ENCODE measurements at regions not wholly inside any gene's neighbourhood (a gene's known extent, or its start where the extent isn't known, plus 50 kb on each side); places are given as distances from the start of the nearest gene placed in this dataset.

- H4K5ac ChIP-seq (ENCODE audit: low read depth, low read length) = no peak overlapping the region
- H3K9me1 ChIP-seq (ENCODE audit: insufficient read depth, low read length) = no peaks in the 10 kb centered on the region
- H3K18ac ChIP-seq (ENCODE audit: low read depth, low read length) = no peak overlapping the region
- no peak overlapping the region for H3K4me3 ChIP-seq (ENCODE audit: insufficient read depth, low read depth, low read length)
- BruUV-seq (replicated peaks) = no TSS peak
- H3K36me3 ChIP-seq (ENCODE audit: control insufficient read depth, insufficient read depth, low read length) = no peaks in the 10 kb centered on the region
- H3K79me1 ChIP-seq (ENCODE audit: low read depth in 1 of 2, low read length in 2 of 2) = no peaks in the 10 kb centered on the region
- no peak overlapping the region for H4K91ac ChIP-seq (ENCODE audit: insufficient read depth, low read depth, low read length)
- peak; percentile 86 for TF ChIP-seq CEBPB (IDR thresholded peaks at IDR 0.05; ENCODE audit: low read depth, low read length)
- no peak for TF ChIP-seq POLR2A (IDR thresholded peaks at IDR 0.05; ENCODE audit: low read depth, low read length)
- TF ChIP-seq FOS (IDR thresholded peaks at IDR 0.05; ENCODE audit: low read depth, low read length) = no peak
- no peak for TF ChIP-seq CTCF (conservative IDR thresholded peaks at IDR 0.05; ENCODE audit: low read depth, low read length)
- TF ChIP-seq ELK1 (IDR thresholded peaks at IDR 0.05; ENCODE audit: borderline replicate concordance, low read depth, low read length) = no peak
- no peak overlapping the region for H3K56ac ChIP-seq (ENCODE audit: extremely low read depth, insufficient read depth, low read length)
- H2BK20ac ChIP-seq (ENCODE audit: low read depth, low read length) = no peak overlapping the region
- H2BK5ac ChIP-seq (ENCODE audit: low read depth, low read length, poor library complexity, severe bottlenecking) = no peak overlapping the region
- no peaks in the 10 kb centered on the region; the same call in 1 of the 2 replicates for H3K9me3 ChIP-seq (ENCODE audit: control insufficient read depth, insufficient read depth, low read length)
- no peak overlapping the region for H3K9ac ChIP-seq (ENCODE audit: low read depth, low read length)
- ChIA-PET POLR2A (ENCODE audit: unreplicated experiment) (interaction anchor here (0.5 kb wide), 1 partner anchor 13 kb away, joined by 4 read pairs; no protein-coding TSS in a partner anchor), CTCF (no interaction called here)
- no peak overlapping the region for H3K4ac ChIP-seq (ENCODE audit: low read depth, low read length)
- no peaks in the 10 kb centered on the region for H3K4me1 ChIP-seq (ENCODE audit: control insufficient read depth, insufficient read depth, low read length)
- H4K20me1 ChIP-seq (ENCODE audit: insufficient read depth, low read length) = no peaks in the 10 kb centered on the region
- no peak overlapping the region for H2BK120ac ChIP-seq (ENCODE audit: low read depth, low read length)
- H2BK15ac ChIP-seq (ENCODE audit: low read depth, low read length) = no peak overlapping the region
- no peak overlapping the region for H4K8ac ChIP-seq (ENCODE audit: low read depth in 2 of 2, low read length in 2 of 2)
- intact Hi-C loops (cut with micrococcal nuclease) (no loop called here), in situ Hi-C loops (cut with MboI; ENCODE audit: low sequenced_read_pairs) (no loop called here), dilution Hi-C loops (cut with HindIII; ENCODE audit: low sequenced_read_pairs, unreplicated experiment) (no loop called here)
- no peak for ATAC-seq (ENCODE audit: low read depth)
- no peak overlapping the region for H3K23ac ChIP-seq (ENCODE audit: low read depth, low read length)
- 100% methylated on average over 2 of the region's 4 CpGs; no CpG with 5 or more reads in 1 of the 2 experiments for WGBS, 2 experiments (ENCODE audit: extremely low coverage in 2 of 2, insufficient read length in 1 of 2)
- no peak overlapping the region for H3K4me2 ChIP-seq (ENCODE audit: low read depth, low read length)
- no peak overlapping the region for H3K27ac ChIP-seq (ENCODE audit: insufficient read depth, low read length)
- no peak overlapping the region for H2AK9ac ChIP-seq (replicated peaks; ENCODE audit: low read depth, low read length, poor library complexity)
- no peaks in the 10 kb centered on the region for H3K27me3 ChIP-seq (ENCODE audit: control insufficient read depth, insufficient read depth, low read length)
- no peak overlapping the region for H3K14ac ChIP-seq (replicated peaks; ENCODE audit: low read depth, low read length)
- H2AFZ ChIP-seq (replicated peaks; ENCODE audit: low read length, poor library complexity) = no peak overlapping the region
- no peak overlapping the region for H2AK5ac ChIP-seq (ENCODE audit: low read depth, low read length)
- DNase-seq = no peak
Measured at GRCh38 chr19:31770223-31770622, 421.0 kb upstream of the TSHZ3 start.

Measured in IMR-90 (cell line).